ENCODE measurements at regions not wholly inside any gene's neighbourhood (a gene's known extent, or its start where the extent isn't known, plus 50 kb on each side); places are given as distances from the start of the nearest gene placed in this dataset.

GRCh38 chr19:28443361-28443760, 769.6 kb downstream of the UQCRFS1 start:
- Mint-ChIP-seq H3K4me1 (peaks cover 68% of the 10 kb centered on the region), H3K9me3 (peaks cover 4% of the 10 kb centered on the region; the same call in 1 of the 2 replicates), H3K27ac (0 out of 2 replicates have a peak overlapping the region, but pooled peaks have one; percentile 15), H3K4me3 (no peak overlapping the region), H3K36me3 (0 out of 2 replicates have a peak, but pooled peaks cover 3% of the 10 kb centered on the region), H3K27me3 (ENCODE audit: low read depth) (no peaks in the 10 kb centered on the region)
- ChIA-PET POLR2A (interaction anchor here (0.7 kb wide), 1 partner anchor 42 kb away, joined by 3 read pairs; no protein-coding TSS in a partner anchor), CTCF (interaction anchor here (0.7 kb wide), 2 partner anchors 45 to 47 kb away, joined by 3 read pairs; no protein-coding TSS in a partner anchor)
- DNase-seq (ENCODE audit: low spot score), result no peak
- no peak for ATAC-seq
- TF ChIP-seq TEAD4 (CRISPR knock-in tag; IDR thresholded peaks at IDR 0.05) (no peak), FOXP1 (CRISPR knock-in tag; IDR thresholded peaks at IDR 0.05; ENCODE audit: borderline replicate concordance) (no peak), FOXJ3 (CRISPR knock-in tag; IDR thresholded peaks at IDR 0.05; ENCODE audit: borderline replicate concordance) (no peak), FOXK1 (CRISPR knock-in tag; IDR thresholded peaks at IDR 0.05) (no peak), ZNF317 (CRISPR knock-in tag; IDR thresholded peaks at IDR 0.05; ENCODE audit: borderline replicate concordance, low read depth) (no peak), NR3C1 (CRISPR knock-in tag; conservative IDR thresholded peaks at IDR 0.05; ENCODE audit: low read depth) (no peak), ZNF396 (CRISPR knock-in tag; IDR thresholded peaks at IDR 0.05; ENCODE audit: borderline replicate concordance) (no peak), ZMAT4 (CRISPR knock-in tag; IDR thresholded peaks at IDR 0.05) (no peak), TCF7 (CRISPR knock-in tag; IDR thresholded peaks at IDR 0.05; ENCODE audit: low read depth) (no peak), ARID4B (CRISPR knock-in tag; IDR thresholded peaks at IDR 0.05; ENCODE audit: borderline replicate concordance) (no peak)

GRCh38 chr19:28437390-28438346, 775.3 kb downstream of the UQCRFS1 start:
- Mint-ChIP-seq H3K4me1 (peaks cover 19% of the 10 kb centered on the region), H3K27ac (no peak overlapping the region), H3K27me3 (ENCODE audit: low read depth) (peaks cover 15% of the 10 kb centered on the region), H3K9me3 (peaks cover 49% of the 10 kb centered on the region), H3K36me3 (peaks cover 49% of the 10 kb centered on the region), H3K4me3 (no peak overlapping the region)
- ATAC-seq (no peak), DNase-seq (ENCODE audit: low spot score) (no peak)
- TF ChIP-seq ZNF532 (CRISPR knock-in tag; IDR thresholded peaks at IDR 0.05; ENCODE audit: borderline replicate concordance) (no peak), SMAD3 (CRISPR knock-in tag; IDR thresholded peaks at IDR 0.05; ENCODE audit: borderline replicate concordance) (no peak), MXD4 (CRISPR knock-in tag; IDR thresholded peaks at IDR 0.05; ENCODE audit: borderline replicate concordance) (no peak), NFYB (CRISPR knock-in tag; conservative IDR thresholded peaks at IDR 0.05; ENCODE audit: low read depth) (no peak), ZNF512 (CRISPR knock-in tag; IDR thresholded peaks at IDR 0.05; ENCODE audit: borderline replicate concordance) (no peak)
- POLR2A ChIA-PET, result no interaction called here
- CTCF ChIA-PET, result no interaction called here

Data from WTC11 (cell line).